HG03521 (cell line): ENCODE measurements at regions not wholly inside any gene's neighbourhood (a gene's known extent, or its start where the extent isn't known, plus 50 kb on each side); places are given as distances from the start of the nearest gene placed in this dataset.

Experiments used
- ATAC-seq: cut with Tn5 transposase; IDR thresholded peaks from one replicate; pipeline ENCODE4 v1.9.1; 2021; ENCODE audit warnings: mild to moderate bottlenecking, moderate library complexity; ENCODE audit not compliant: unreplicated experiment

DNA sequence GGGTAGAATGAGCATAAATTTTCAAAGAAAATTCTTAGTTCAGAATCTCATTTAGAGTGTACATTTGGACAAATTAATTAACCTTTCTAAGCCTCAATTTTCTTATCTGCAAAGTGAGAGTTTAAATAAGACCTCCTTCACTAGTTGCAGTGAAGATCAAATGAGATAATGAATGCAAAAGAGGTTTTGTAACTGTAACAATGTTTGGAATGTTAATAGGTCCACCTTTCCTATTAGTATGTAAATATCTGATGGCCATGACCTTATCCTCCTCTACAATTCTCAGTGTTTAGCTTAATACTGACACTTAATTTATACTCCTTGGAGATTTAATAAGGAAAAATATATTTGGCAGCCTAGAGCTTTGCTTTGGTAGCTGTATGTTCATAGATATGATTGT lies 138.8 kb downstream of the GABRG1 start:
- no peak for ATAC-seq

GRCh38 chr4:45971108-45971507 lies 152.7 kb downstream of the GABRG1 start:
- no peak for ATAC-seq

DNA sequence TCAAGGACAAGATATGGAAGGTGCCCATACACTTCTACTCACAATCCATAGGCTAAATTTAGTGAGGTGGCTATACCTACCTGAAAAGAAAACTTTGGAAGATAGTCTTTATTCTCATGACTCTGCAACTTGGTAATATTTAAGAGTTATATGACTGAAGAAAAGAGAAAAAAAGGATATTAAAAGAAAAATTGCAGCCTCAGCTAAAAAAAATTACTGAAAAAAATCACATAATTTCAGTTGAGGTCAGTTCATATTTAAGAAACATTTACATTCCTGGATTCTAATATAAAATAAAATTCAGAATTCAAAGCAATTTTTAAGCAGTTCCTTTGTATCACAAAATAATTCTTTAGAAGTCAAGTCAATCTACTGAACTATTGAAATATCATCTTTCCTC lies 166.5 kb downstream of the GABRG1 start:
- no peak for ATAC-seq

DNA sequence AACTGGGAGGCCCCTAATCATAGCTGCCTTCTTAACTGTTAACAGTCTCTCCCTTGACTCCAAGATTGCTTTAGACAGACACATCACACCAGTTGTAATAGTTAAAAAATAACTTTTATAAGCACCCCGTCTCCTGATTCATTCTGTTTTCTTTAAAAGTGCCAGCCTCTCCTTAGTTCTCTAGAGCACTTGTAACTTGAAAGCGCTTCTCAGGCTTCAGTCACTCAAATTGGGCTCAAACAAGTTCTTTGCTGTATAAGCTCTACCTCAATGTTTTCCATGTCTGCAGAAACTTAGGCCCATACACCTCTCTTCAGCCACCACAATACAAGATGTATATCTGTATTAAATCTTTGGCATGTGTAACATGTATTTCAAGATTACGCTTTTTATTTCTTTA lies 169.6 kb downstream of the GABRG1 start:
- ATAC-seq, result no peak

DNA sequence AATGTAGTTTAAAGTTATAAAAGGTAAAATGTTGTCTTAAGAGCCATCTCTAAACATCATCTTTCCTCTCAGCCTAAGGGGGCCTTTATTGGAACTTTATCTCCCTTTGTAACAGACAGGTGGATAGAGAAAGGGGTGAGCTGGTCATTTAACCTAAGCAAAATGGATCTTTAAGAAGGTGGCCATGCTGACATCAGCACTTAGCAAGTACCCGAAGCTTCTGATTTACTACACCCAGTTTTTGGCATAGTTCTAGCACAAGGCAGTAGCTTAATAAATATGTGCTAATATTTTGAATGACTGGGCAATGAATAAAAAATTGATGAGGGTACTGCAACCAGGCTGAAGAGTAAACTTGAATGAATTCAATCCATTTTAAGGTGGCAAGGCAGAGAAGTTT lies 172.7 kb downstream of the GABRG1 start:
- ATAC-seq, result no peak

GRCh38 chr4:45946699-45947098 lies 177.2 kb downstream of the GABRG1 start:
- ATAC-seq, result no peak

- ATAC-seq, result no peak
Measured at GRCh38 chr4:45944000-45944399, 179.9 kb downstream of the GABRG1 start.

- ATAC-seq, result no peak
Measured at GRCh38 chr4:45939056-45939455, 184.8 kb downstream of the GABRG1 start.

DNA sequence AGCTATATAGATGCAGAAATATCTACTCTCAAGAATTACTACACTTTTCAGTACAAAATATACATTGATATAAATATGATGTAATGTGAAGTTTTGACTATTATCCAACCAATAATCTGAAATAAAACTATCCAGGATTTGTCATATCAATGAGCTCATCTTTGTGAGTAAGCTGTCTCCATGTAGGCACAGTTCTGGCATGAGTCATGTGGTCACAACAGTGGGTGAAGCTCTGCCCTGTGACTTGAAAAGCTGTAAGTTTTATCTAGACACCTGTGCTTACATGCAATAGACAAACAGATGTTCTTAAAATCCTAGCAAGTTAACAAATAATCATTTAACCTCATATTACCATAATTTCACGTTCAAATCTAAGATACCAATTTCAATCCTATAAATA lies 192.7 kb downstream of the GABRG1 start:
- ATAC-seq, result no peak

DNA sequence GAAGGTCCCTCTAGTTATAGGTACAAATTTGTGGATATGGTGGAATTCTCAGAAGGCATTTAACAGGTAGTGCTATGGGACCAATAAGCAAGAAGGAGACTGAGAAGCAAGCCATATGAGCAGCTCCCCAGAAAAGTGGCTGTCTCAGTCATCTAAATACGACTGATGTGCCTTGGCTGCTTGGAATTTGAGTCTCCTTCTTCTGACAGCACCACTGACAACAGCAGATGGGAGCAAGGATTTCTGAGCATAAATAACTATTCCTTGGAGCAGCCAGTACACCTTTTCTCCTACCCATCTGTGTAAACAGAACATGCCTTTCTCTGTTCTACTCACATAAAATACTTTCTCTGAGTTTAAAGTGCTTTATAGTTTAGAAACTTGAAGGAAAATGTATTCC lies 196.2 kb downstream of the GABRG1 start:
- ATAC-seq, result no peak

DNA sequence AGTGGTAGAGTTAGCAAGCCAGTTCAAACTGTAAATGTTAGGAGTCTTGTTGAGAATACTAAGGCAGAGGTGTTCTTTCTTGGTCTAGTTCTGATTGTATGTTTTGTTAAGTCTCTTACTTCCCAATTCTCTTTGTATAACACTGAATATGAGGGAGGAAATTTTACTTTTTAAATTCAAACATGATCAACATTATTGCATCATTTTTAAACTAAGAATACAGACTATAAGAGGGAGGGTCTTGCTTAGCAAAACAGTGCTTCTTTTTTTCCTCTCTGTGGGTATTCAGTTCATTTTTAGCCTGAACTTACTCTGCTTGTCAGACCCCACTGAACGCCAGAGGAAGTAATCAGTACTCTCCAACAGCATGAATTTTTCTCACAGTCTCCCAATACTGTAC lies 198.0 kb downstream of the GABRG1 start:
- no peak for ATAC-seq

DNA sequence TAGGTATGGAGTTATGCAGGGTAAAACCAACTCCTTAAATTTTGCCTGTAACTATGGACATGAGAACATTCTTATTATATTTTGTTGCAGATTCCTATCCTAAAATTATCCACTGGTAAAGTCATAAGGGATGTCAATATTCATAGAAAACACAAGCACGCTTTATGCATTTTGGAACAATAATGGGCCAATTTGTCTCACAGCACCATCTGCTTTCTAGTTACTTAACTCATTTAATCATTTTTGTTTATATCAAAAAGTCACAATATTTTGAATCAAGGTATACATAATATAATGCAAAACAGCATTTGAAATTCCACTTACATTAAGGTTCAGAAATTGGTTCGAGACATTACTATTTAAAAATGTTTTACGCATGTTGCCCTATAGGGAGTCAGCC lies 203.0 kb downstream of the GABRG1 start:
- no peak for ATAC-seq

- ATAC-seq, result no peak
Measured at GRCh38 chr4:45910511-45910910, 213.3 kb downstream of the GABRG1 start.

GRCh38 chr4:45897946-45898585 lies 225.8 kb downstream of the GABRG1 start:
- ATAC-seq, result no peak

DNA sequence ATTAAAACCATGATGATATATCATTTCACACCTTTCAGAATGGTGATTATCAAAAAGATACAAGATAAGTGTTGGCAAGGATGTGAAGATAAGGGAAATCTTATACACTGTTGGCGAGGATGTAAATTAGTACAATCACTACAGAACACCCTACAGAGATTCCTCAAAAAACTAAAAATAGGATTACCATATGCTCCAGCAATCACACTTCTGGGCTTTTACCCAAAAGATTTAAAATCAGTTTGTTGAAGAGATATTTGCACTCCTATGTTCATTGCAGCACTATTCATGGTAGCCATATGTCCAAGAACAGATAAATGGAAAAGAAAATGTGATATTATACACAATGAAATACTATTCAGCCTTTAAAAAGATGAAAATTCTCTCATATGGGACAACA lies 240.4 kb downstream of the GABRG1 start:
- ATAC-seq, result no peak

- ATAC-seq, result no peak
Measured at GRCh38 chr4:45876235-45876890, 247.5 kb downstream of the GABRG1 start.

- ATAC-seq, result no peak
Measured at GRCh38 chr4:45869184-45869583, 254.7 kb downstream of the GABRG1 start.

- no peak for ATAC-seq
Measured at GRCh38 chr4:45865781-45866180, 258.1 kb downstream of the GABRG1 start.

- no peak for ATAC-seq
Measured at GRCh38 chr4:45855857-45856256, 268.0 kb downstream of the GABRG1 start.

DNA sequence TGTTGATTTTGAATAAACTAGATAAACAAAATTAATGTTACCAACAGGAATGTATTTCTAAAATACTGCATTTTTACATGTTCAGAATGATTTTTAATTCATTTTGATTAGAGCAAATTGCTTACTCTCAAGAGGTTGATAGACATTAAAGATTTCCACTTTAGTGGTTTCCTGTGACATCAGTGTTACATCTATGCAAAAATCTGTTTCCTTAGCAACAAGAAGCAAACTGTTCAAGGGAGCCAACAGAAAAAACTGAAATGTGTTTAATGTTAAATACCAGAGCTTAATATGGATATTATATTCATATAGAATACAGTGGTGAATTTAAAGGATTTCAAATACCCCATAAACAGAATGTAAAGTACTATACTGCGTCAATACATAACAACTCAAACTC lies 277.8 kb downstream of the GABRG1 start:
- no peak for ATAC-seq

GRCh38 chr4:45841791-45842190 lies 282.1 kb downstream of the GABRG1 start:
- ATAC-seq, result no peak

DNA sequence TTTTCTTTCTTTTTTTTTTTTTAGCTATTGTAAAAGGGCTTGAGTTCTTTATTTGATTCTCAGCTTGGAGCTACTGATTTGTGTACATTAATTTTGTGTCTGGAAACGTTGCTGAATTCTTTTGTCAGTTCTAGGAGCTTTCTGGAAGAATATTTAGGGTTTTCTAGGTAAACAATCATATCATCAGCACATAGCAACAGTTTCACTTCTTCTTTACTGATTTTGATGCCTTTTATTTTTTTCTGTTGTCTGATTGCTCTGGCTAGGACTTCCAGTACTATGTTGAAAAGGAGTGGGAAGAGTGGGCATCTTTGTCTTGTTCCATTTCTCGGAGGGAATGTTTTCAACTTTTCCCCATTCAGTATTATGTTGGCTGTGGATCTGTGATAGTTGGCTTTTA lies 292.2 kb downstream of the GABRG1 start:
- ATAC-seq, result no peak

- ATAC-seq, result no peak
Measured at GRCh38 chr4:45803994-45804393, 319.9 kb downstream of the GABRG1 start.
